B cell (primary cell): ENCODE measurements at regions not wholly inside any gene's neighbourhood (a gene's known extent, or its start where the extent isn't known, plus 50 kb on each side); places are given as distances from the start of the nearest gene placed in this dataset.

Experiments
- ATAC-seq: fragments of 200-7000 bp; cut with Tn5 transposase; one replicate; pipeline ENCODE4 v1.10.0; 2021; ENCODE audit warnings: low read depth, mild to moderate bottlenecking, moderate number of reproducible peaks, moderate library complexity
- CTCF ChIA-PET: fragments of 350-600 bp; sonication (Branson Sonifier 250); formaldehyde crosslinking; loops from one replicate; lab custom pipeline; 2021; ENCODE audit warnings: antibody characterized with exemption, inconsistent platforms; lab: Charles Lee
- POLR2A ChIA-PET: fragments of 350-600 bp; sonication (Branson Sonifier 250); formaldehyde crosslinking; loops from one replicate; lab custom pipeline; 2021; ENCODE audit warnings: antibody characterized with exemption; lab: Charles Lee
- DNase-seq: peaks from one replicate; pipeline ENCODE4 v3.0.0; 2013
- H2AFZ ChIP-seq: 2 replicates; pipeline ENCODE4 v1.6.1; 2012; ENCODE audit warnings: mild to moderate bottlenecking, low read depth, low read length; ENCODE audit not compliant: insufficient read depth, poor library complexity, severe bottlenecking
- H3K27ac ChIP-seq, 2 donors: 1 replicate in 1 of 2; 2 replicates in 1 of 2; pipeline ENCODE4 v1.5.1; 2012 to 2013; ENCODE audit warnings: low read length in 2 of 2, mild to moderate bottlenecking in 2 of 2, moderate library complexity in 1 of 2
- H3K27me3 ChIP-seq, 4 experiments: fragments of 200-600 bp in 1 of 4; sonication (generic) in 1 of 4; replicated peaks in 1 of 4; 1 replicate in 2 of 4; 2 replicates in 2 of 4; pipeline versions ENCODE4 v1.6.1 to v1.7.0; 2013 to 2016; ENCODE audit warnings: low read length in 3 of 4, mild to moderate bottlenecking in 2 of 4, mixed read lengths in 1 of 4, moderate library complexity in 1 of 4; ENCODE audit not compliant: insufficient read depth in 4 of 4, control insufficient read depth in 3 of 4; ENCODE audit errors: control extremely low read depth in 1 of 4
- H3K36me3 ChIP-seq, 2 experiments: replicated peaks in 1 of 2; 1 replicate in 1 of 2; 2 replicates in 1 of 2; pipeline versions ENCODE4 v1.6.1 to v1.7.1; 2013; ENCODE audit warnings: low read length in 1 of 2; ENCODE audit not compliant: insufficient read depth in 2 of 2, control insufficient read depth in 1 of 2; ENCODE audit errors: control extremely low read depth in 1 of 2, extremely low read depth in 1 of 2
- H3K4me1 ChIP-seq, 2 donors: fragments of 200-600 bp in 1 of 2; sonication (generic) in 1 of 2; 1 replicate in 1 of 2; 2 replicates in 1 of 2; pipeline versions ENCODE4 v1.5.1 to v1.6.1; 2013 to 2017; ENCODE audit warnings: low read length in 2 of 2; ENCODE audit not compliant: control insufficient read depth in 2 of 2, insufficient read depth in 2 of 2
- H3K4me2 ChIP-seq: replicated peaks from 2 replicates; pipeline ENCODE3; 2012; ENCODE audit warnings: mild to moderate bottlenecking, low read depth, low read length; ENCODE audit not compliant: poor library complexity, severe bottlenecking
- H3K4me3 ChIP-seq, 5 experiments: fragments of 200-600 bp in 1 of 5; sonication (generic) in 1 of 5; 1 replicate in 3 of 5; 2 replicates in 2 of 5; pipeline versions ENCODE4 v1.5.1 to v1.7.0; 2011 to 2016; ENCODE audit warnings: low read length in 4 of 5, mild to moderate bottlenecking in 4 of 5, low read depth in 2 of 5, control low read depth in 1 of 5, moderate library complexity in 1 of 5; ENCODE audit not compliant: insufficient read depth in 1 of 5; ENCODE audit errors: control extremely low read depth in 1 of 5, extremely low read depth in 1 of 5
- H3K79me2 ChIP-seq: fragments of 200-600 bp; sonication (generic); one replicate; pipeline ENCODE4 v1.6.0; 2016; ENCODE audit warnings: low read length; ENCODE audit not compliant: control insufficient read depth, insufficient read depth
- H3K9ac ChIP-seq: fragments of 200-600 bp; sonication (generic); 2 replicates; pipeline ENCODE4 v1.6.1; 2017; ENCODE audit warnings: mild to moderate bottlenecking, low read length, moderate library complexity
- H3K9me3 ChIP-seq, 3 donors: one replicate each; pipeline versions ENCODE4 v1.6.1 to v1.7.1; 2013; ENCODE audit warnings: low read length in 2 of 3; ENCODE audit not compliant: control insufficient read depth in 2 of 3, insufficient read depth in 1 of 3; ENCODE audit errors: control extremely low read depth in 1 of 3
- H4K20me1 ChIP-seq: 2 replicates; pipeline ENCODE4 v1.6.0; 2012; ENCODE audit warnings: mild to moderate bottlenecking, low read length; ENCODE audit not compliant: insufficient read depth, control insufficient read depth, poor library complexity, severe bottlenecking
- H3K27ac Mint-ChIP-seq: one replicate; pipeline ENCODE4 v1.8.0; 2021; ENCODE audit warnings: mixed read lengths
- H3K27me3 Mint-ChIP-seq: one replicate; pipeline ENCODE4 v1.8.0; 2021; ENCODE audit warnings: mixed read lengths
- H3K4me1 Mint-ChIP-seq: one replicate; pipeline ENCODE4 v1.8.0; 2021; ENCODE audit warnings: mixed read lengths
- H3K4me3 Mint-ChIP-seq: one replicate; pipeline ENCODE4 v1.8.0; 2021; ENCODE audit warnings: mixed read lengths
- H3K9me3 Mint-ChIP-seq: one replicate; pipeline ENCODE4 v1.8.0; 2022; ENCODE audit warnings: mixed read lengths; ENCODE audit not compliant: insufficient read depth
- CTCF ChIP-seq: fragments of 200-600 bp; IDR thresholded peaks from one replicate; pipeline ENCODE4 v1.8.0; 2022; ENCODE audit warnings: antibody characterized with exemption, mild to moderate bottlenecking
- EZH2 ChIP-seq: IDR thresholded peaks from 2 replicates; pipeline ENCODE4 v1.6.1; 2012; ENCODE audit warnings: borderline replicate concordance, low read depth, mild to moderate bottlenecking, moderate library complexity, low read length; ENCODE audit not compliant: insufficient read depth, poor library complexity, severe bottlenecking
- WGBS: methylation state at CpG from one replicate; pipeline ENCODE4 v1.1.5; 2013; ENCODE audit warnings: missing lambda C conversion rate; ENCODE audit not compliant: insufficient coverage; 5-methylcytosine and 5-hydroxymethylcytosine counted together
- intact Hi-C: fragments of 100-400 bp; cut with micrococcal nuclease; formaldehyde crosslinking; loops from one replicate; pipeline ENCODE4 v1.10.0; 2022

DNA sequence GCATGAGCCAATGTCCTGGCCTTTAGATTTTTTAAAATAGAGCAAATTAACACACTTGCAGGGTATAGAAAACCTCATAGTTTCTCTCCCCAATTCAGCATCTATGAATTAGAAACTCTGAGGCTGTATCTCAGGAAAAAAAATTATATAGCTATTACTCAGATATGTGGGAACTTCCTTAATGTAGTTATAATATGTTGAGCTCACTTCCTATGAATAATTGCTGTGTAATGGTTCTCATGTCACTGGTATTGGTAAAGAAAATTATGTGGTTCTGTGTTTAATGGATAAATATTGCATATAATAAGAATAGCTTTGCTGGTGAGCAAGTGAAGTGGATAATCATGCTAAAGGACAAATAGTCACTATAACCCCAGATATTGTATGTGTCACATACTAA is 2019.8 kb downstream of the NCAM2 start:
- Mint-ChIP-seq H3K9me3 (peaks cover 2% of the 10 kb centered on the region), H3K27ac (no peak overlapping the region), H3K4me1 (no peaks in the 10 kb centered on the region), H3K27me3 (no peaks in the 10 kb centered on the region), H3K4me3 (no peak overlapping the region)
- Histone ChIP-seq H3K4me1 (no peaks in the 10 kb centered on the region), H3K4me2 (no peak overlapping the region), H3K9me3 (no peaks in the 10 kb centered on the region), H3K4me3 (no peak overlapping the region), H3K36me3 (no peaks in the 10 kb centered on the region), H3K27me3 (no peaks in the 10 kb centered on the region), H3K27ac (no peak overlapping the region), H4K20me1 (no peaks in the 10 kb centered on the region), H3K9ac (no peak overlapping the region), H3K79me2 (no peaks in the 10 kb centered on the region), H2AFZ (no peak overlapping the region)
- no peak for DNase-seq
- POLR2A ChIA-PET, result no interaction called here
- CTCF ChIA-PET, result no interaction called here
- intact Hi-C loops, result no loop called here
- TF ChIP-seq EZH2, result no peak
- TF ChIP-seq CTCF, result no peak
- no peak for ATAC-seq

GRCh38 chr21:23020969-23021368 is 2022.8 kb downstream of the NCAM2 start:
- Histone ChIP-seq H3K36me3 (no peaks in the 10 kb centered on the region), H3K4me1 (no peaks in the 10 kb centered on the region), H3K4me2 (no peak overlapping the region), H3K27ac (no peak overlapping the region), H4K20me1 (no peaks in the 10 kb centered on the region), H2AFZ (no peak overlapping the region), H3K4me3 (no peak overlapping the region), H3K79me2 (no peaks in the 10 kb centered on the region), H3K27me3 (no peaks in the 10 kb centered on the region), H3K9me3 (no peaks in the 10 kb centered on the region), H3K9ac (no peak overlapping the region)
- Mint-ChIP-seq H3K4me1 (no peaks in the 10 kb centered on the region), H3K9me3 (peaks cover 2% of the 10 kb centered on the region), H3K27me3 (no peaks in the 10 kb centered on the region), H3K27ac (no peak overlapping the region), H3K4me3 (no peak overlapping the region)
- ChIA-PET POLR2A (no interaction called here), CTCF (no interaction called here)
- ATAC-seq (no peak), DNase-seq (no peak)
- WGBS, result 90% methylated on average over 8 of the region's 10 CpGs
- intact Hi-C loops, result no loop called here
- TF ChIP-seq CTCF (no peak), EZH2 (no peak)
